SK-N-SH (cell line): ENCODE measurements at regions not wholly inside any gene's neighbourhood (a gene's known extent, or its start where the extent isn't known, plus 50 kb on each side); places are given as distances from the start of the nearest gene placed in this dataset.
A peak's percentile ranks its signal among the peaks of the same experiment; 100 is the strongest.

Experiments used
- CTCF ChIA-PET: fragments of 300-600, 350-600 bp; formaldehyde crosslinking; extraction: SDS; loops from one replicate; lab custom pipeline; 2021; lab: Yijun Ruan, JAX
- POLR2A ChIA-PET: fragments of 350-600 bp; sonication (Branson Sonifier 250); formaldehyde crosslinking; extraction: SDS; loops from one replicate; lab custom pipeline; 2020; ENCODE audit warnings: antibody characterized with exemption, inconsistent platforms; lab: Yijun Ruan, JAX
- DNase-seq: peaks from one replicate; pipeline ENCODE4 v3.0.0; 2012
- H2AFZ ChIP-seq: fragments of 200-600 bp; sonication (generic); 2 replicates; pipeline ENCODE4 v1.8.1; 2016; ENCODE audit warnings: antibody characterized with exemption, mild to moderate bottlenecking, low read depth
- H3F3A ChIP-seq: fragments of 200-600 bp; sonication (generic); replicated peaks from 2 replicates; pipeline ENCODE3; 2016; ENCODE audit warnings: antibody characterized with exemption, mild to moderate bottlenecking; ENCODE audit not compliant: insufficient read depth
- H3K27ac ChIP-seq, 2 experiments: fragments of 200-500 bp in 1 of 2; fragments of 200-600 bp in 1 of 2; sonication (Bioruptor generic) in 1 of 2; sonication (generic), shearing (Covaris generic) in 1 of 2; 2 replicates each; pipeline versions ENCODE4 v1.5.1 to v1.6.1; 2014 to 2016; ENCODE audit warnings: low read depth in 2 of 2, inconsistent platforms in 1 of 2, low read length in 1 of 2, mild to moderate bottlenecking in 1 of 2, mixed read lengths in 1 of 2
- H3K27me3 ChIP-seq: fragments of 200-600 bp; sonication (generic), shearing (Covaris generic); 2 replicates; pipeline ENCODE4 v1.6.1; 2016; ENCODE audit warnings: mixed run types; ENCODE audit not compliant: insufficient read depth
- H3K36me3 ChIP-seq, 2 experiments: fragments of 200-500 bp in 1 of 2; fragments of 200-600 bp in 1 of 2; sonication (Bioruptor generic) in 1 of 2; sonication (generic) in 1 of 2; replicated peaks in 1 of 2; 2 replicates each; pipeline versions ENCODE3 to v1.5.1; 2014 to 2016; ENCODE audit warnings: low read length in 1 of 2, mild to moderate bottlenecking in 1 of 2; ENCODE audit not compliant: insufficient read depth in 2 of 2, control insufficient read depth in 1 of 2
- H3K4me1 ChIP-seq, 2 experiments: fragments of 200-500 bp in 1 of 2; fragments of 200-600 bp in 1 of 2; sonication (Bioruptor generic) in 1 of 2; sonication (generic), shearing (Covaris generic) in 1 of 2; 2 replicates each; pipeline versions ENCODE4 v1.5.1 to v1.6.1; 2014 to 2016; ENCODE audit warnings: low read depth in 1 of 2, low read length in 1 of 2, mixed run types in 1 of 2; ENCODE audit not compliant: insufficient read depth in 2 of 2, control insufficient read depth in 1 of 2
- H3K4me2 ChIP-seq: fragments of 200-600 bp; sonication (generic), shearing (Covaris generic); 2 replicates; pipeline ENCODE4 v1.6.1; 2017; ENCODE audit warnings: mixed run types
- H3K4me3 ChIP-seq, 2 experiments: fragments of 200-500 bp in 1 of 2; fragments of 200-600 bp in 1 of 2; sonication (Bioruptor generic) in 1 of 2; sonication (generic), shearing (Covaris generic) in 1 of 2; 2 replicates each; pipeline versions ENCODE4 v1.5.1 to v1.8.1; 2014 to 2016; ENCODE audit warnings: low read depth in 2 of 2, inconsistent platforms in 1 of 2, low read length in 1 of 2, mild to moderate bottlenecking in 1 of 2, mixed read lengths in 1 of 2, moderate library complexity in 1 of 2
- H3K79me2 ChIP-seq: fragments of 200-600 bp; sonication (generic); 2 replicates; pipeline ENCODE4 v1.8.1; 2017; ENCODE audit warnings: mild to moderate bottlenecking; ENCODE audit not compliant: insufficient read depth
- H3K9ac ChIP-seq: fragments of 200-600 bp; sonication (generic); 2 replicates; pipeline ENCODE4 v1.6.1; 2017; ENCODE audit warnings: mixed run types
- H3K9me2 ChIP-seq: fragments of 200-600 bp; sonication (generic); 2 replicates; pipeline ENCODE4 v1.6.1; 2017; ENCODE audit warnings: mixed run types
- H3K9me3 ChIP-seq: fragments of 200-600 bp; sonication (generic); 2 replicates; pipeline ENCODE4 v1.6.1; 2017; ENCODE audit warnings: mixed run types, mild to moderate bottlenecking, moderate library complexity
- H4K20me1 ChIP-seq: fragments of 200-600 bp; sonication (generic); 2 replicates; pipeline ENCODE4 v1.6.1; 2017; ENCODE audit warnings: mild to moderate bottlenecking, mixed run types; ENCODE audit not compliant: insufficient read depth
- CHD2 ChIP-seq: fragments of 150-350 bp; IDR thresholded peaks from 2 replicates; pipeline ENCODE4 v1.6.1; 2018; ENCODE audit warnings: low read length; ENCODE audit not compliant: partially characterized antibody
- EZH2phosphoT487 ChIP-seq: fragments of 200-600 bp; sonication (generic); IDR thresholded peaks from 2 replicates; pipeline ENCODE4 v1.6.1; 2017; ENCODE audit warnings: low read depth, mixed run types, mild to moderate bottlenecking, antibody characterized with exemption, moderate library complexity, borderline replicate concordance
- FOXJ3 ChIP-seq: sonication (generic); formaldehyde crosslinking; IDR thresholded peaks from 2 replicates; pipeline ENCODE4 v1.5.1; 2020; ENCODE audit warnings: mild to moderate bottlenecking, missing genetic modification reagents
- GABPA ChIP-seq: IDR thresholded peaks from 2 replicates; pipeline ENCODE4 v1.4.0; 2012; ENCODE audit warnings: low read depth, mild to moderate bottlenecking
- GATA2 ChIP-seq: sonication (generic); formaldehyde crosslinking; IDR thresholded peaks from 2 replicates; pipeline ENCODE4 v1.5.0; 2020; ENCODE audit warnings: mild to moderate bottlenecking, missing genetic modification reagents
- MEF2A ChIP-seq: IDR thresholded peaks from 2 replicates; pipeline ENCODE4 v1.4.0; 2012; ENCODE audit warnings: low read depth, borderline replicate concordance
- NFIC ChIP-seq: IDR thresholded peaks from 2 replicates; pipeline ENCODE4 v1.4.0; 2012; ENCODE audit warnings: borderline replicate concordance
- RCOR1 ChIP-seq: fragments of 150-350 bp; IDR thresholded peaks from 2 replicates; pipeline ENCODE4 v1.6.1; 2017; ENCODE audit warnings: antibody characterized with exemption, low read length
- TAF1 ChIP-seq: IDR thresholded peaks from 2 replicates; pipeline ENCODE4 v1.6.1; 2012; ENCODE audit warnings: low read depth, mild to moderate bottlenecking, low read length, moderate library complexity, borderline replicate concordance
- TEAD4 ChIP-seq: IDR thresholded peaks from 2 replicates; pipeline ENCODE4 v1.4.0; 2012; ENCODE audit warnings: mild to moderate bottlenecking, borderline replicate concordance; ENCODE audit not compliant: insufficient read depth
- USF2 ChIP-seq: fragments of 150-350 bp; IDR thresholded peaks from 2 replicates; pipeline ENCODE4 v1.6.1; 2017; ENCODE audit warnings: antibody characterized with exemption, low read length, low read depth, borderline replicate concordance
- WGBS: methylation state at CpG from one replicate; pipeline ENCODE4 v1.1.6; 2017; ENCODE audit warnings: low lambda C conversion rate; 5-methylcytosine and 5-hydroxymethylcytosine counted together
- TF ChIP-seq, protein P1 (sequence below): IDR thresholded peaks from 2 replicates; pipeline ENCODE4 v1.4.0; 2012; ENCODE audit warnings: low read depth, borderline replicate concordance
- TF ChIP-seq, protein P2 (sequence below): IDR thresholded peaks from 2 replicates; pipeline ENCODE4 v1.4.0; 2012; ENCODE audit warnings: low read depth
- TF ChIP-seq, protein P3 (sequence below): fragments of 150-350 bp; IDR thresholded peaks from 2 replicates; pipeline ENCODE4 v1.6.1; 2016; ENCODE audit warnings: mild to moderate bottlenecking, low read depth, low read length

GRCh38 chr11:69940246-69940610, 121.0 kb upstream of the FGF3 start:
- Histone ChIP-seq H3K9me3 (no peaks in the 10 kb centered on the region), H3K4me1 (peaks cover 0 to 14% of the 10 kb centered on the region in 2 experiments; a peak in 1 of 4 replicates), H4K20me1 (no peaks in the 10 kb centered on the region), H3K9me2 (no peaks in the 10 kb centered on the region), H2AFZ (no peak overlapping the region), H3K4me2 (no peak overlapping the region), H3K27me3 (peaks cover 11% of the 10 kb centered on the region; the same call in 1 of the 2 replicates), H3K36me3 (no peaks in the 10 kb centered on the region), H3K27ac (peak overlapping the region in 1 of 2 experiments; percentile 88; a peak in 2 of 4 replicates), H3K79me2 (no peaks in the 10 kb centered on the region), H3F3A (no peaks in the 10 kb centered on the region), H3K9ac (no peak overlapping the region), H3K4me3 (no peak overlapping the region)
- 63% methylated on average over 6 of the region's 6 CpGs for WGBS
- POLR2A ChIA-PET, result no interaction called here
- peak; percentile 48 for DNase-seq
- TF ChIP-seq, protein P1, sequence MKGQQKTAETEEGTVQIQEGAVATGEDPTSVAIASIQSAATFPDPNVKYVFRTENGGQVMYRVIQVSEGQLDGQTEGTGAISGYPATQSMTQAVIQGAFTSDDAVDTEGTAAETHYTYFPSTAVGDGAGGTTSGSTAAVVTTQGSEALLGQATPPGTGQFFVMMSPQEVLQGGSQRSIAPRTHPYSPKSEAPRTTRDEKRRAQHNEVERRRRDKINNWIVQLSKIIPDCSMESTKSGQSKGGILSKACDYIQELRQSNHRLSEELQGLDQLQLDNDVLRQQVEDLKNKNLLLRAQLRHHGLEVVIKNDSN, result no peak
- CTCF ChIA-PET, result interaction anchor here (0.8 to 2.1 kb wide), 4 partner anchors 12 to 25 kb away, joined by 3 to 14 read pairs (median 5); no protein-coding TSS in a partner anchor

DNA sequence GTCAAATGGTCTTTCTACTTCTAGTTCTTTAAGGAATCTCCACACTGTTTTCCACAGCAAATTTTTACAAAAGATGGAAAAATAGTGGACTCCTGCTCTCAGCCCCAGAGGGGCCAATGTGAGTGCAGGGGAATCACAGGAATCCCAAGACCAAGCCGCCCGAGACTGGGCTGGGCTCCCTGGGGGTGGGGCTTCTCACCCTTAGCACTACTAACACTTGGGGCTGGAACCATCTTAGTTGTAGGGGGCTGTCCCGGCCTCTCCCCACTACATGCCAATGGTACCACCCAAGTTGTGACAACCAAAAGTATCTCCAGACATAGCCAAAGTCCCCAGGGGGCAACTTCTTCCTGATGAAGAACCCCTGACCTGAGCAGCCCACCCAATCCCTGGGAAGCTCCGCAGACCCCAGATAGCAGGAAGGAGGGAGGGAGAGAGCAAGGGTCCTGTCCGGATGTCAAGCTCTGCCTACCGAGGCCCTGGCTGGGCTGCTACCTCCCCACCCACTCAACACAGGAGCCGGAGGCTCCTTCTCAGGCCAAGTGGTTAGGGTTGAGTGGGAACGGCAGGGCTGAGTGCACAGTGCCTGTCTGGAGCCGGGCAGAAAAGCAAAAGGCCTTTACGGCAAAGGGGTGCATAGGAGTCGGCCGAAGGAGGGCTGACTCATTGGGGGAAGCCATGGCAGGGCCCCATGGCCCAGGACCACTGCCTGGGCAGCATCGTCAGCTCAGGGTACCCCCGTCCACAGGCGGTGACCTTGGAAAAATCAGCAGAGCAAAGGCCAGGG, 122.5 kb upstream of the FGF3 start:
- TF ChIP-seq FOXJ3 (CRISPR knock-in tag) (no peak), GATA2 (CRISPR knock-in tag) (no peak), MEF2A (no peak), NFIC (no peak), CHD2 (no peak), TAF1 (no peak)
- 71% methylated on average over 12 of the region's 15 CpGs for WGBS
- no peak overlapping the region for H2AFZ ChIP-seq

DNA sequence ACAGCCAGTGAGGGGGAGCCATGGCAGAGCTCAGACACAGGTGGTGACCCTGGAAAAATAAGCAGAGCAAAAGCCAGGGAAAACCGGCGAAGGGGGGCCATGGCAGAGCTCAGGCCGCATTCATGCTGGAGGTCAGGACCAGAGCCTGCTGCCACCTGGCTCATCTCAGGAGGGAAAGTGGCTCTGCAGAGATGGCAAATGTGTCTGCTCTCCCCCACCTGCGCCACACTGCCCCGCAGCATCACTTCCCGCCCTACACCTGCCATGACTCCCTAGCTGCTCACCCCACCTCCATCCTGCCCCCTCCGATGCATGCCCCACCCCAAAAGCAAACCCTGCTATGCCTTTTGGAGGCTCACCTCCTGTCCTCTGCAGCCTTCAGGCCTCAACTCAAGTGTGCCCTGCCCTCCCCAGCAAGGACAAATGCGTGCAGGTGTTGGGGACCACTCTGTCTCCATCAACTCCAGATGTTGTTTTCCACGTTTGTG, 123.2 kb upstream of the FGF3 start:
- H3K36me3 ChIP-seq, result no peaks in the 10 kb centered on the region
- WGBS, result 67% methylated on average over 9 of the region's 9 CpGs
- H3K9ac ChIP-seq, result no peak overlapping the region
- peaks cover 0 to 14% of the 10 kb centered on the region in 2 experiments; a peak in 1 of 4 replicates for H3K4me1 ChIP-seq
- CTCF ChIA-PET, result interaction anchor here (2.3 kb wide), 1 partner anchor 24 kb away, joined by 15 read pairs; no protein-coding TSS in a partner anchor
- H3K9me2 ChIP-seq, result no peaks in the 10 kb centered on the region
- H3F3A ChIP-seq, result no peaks in the 10 kb centered on the region
- H4K20me1 ChIP-seq, result no peaks in the 10 kb centered on the region
- no peaks in the 10 kb centered on the region for H3K79me2 ChIP-seq
- no peak overlapping the region for H2AFZ ChIP-seq
- peaks cover 19% of the 10 kb centered on the region; the same call in 1 of the 2 replicates for H3K27me3 ChIP-seq
- DNase-seq, result no peak
- no peak overlapping the region for H3K4me3 ChIP-seq
- POLR2A ChIA-PET, result no interaction called here
- no peak overlapping the region for H3K27ac ChIP-seq
- no peaks in the 10 kb centered on the region for H3K9me3 ChIP-seq
- H3K4me2 ChIP-seq, result no peak overlapping the region
- TF ChIP-seq GABPA (no peak), TEAD4 (no peak), EZH2phosphoT487 (no peak), NFIC (no peak), RCOR1 (no peak), USF2 (no peak)
- TF ChIP-seq, protein P2, sequence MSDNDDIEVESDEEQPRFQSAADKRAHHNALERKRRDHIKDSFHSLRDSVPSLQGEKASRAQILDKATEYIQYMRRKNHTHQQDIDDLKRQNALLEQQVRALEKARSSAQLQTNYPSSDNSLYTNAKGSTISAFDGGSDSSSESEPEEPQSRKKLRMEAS, result no peak
- TF ChIP-seq, protein P3, sequence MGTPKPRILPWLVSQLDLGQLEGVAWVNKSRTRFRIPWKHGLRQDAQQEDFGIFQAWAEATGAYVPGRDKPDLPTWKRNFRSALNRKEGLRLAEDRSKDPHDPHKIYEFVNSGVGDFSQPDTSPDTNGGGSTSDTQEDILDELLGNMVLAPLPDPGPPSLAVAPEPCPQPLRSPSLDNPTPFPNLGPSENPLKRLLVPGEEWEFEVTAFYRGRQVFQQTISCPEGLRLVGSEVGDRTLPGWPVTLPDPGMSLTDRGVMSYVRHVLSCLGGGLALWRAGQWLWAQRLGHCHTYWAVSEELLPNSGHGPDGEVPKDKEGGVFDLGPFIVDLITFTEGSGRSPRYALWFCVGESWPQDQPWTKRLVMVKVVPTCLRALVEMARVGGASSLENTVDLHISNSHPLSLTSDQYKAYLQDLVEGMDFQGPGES, result no peak

More for the DNA sequence above, 122.5 kb upstream of the FGF3 start:
- Histone ChIP-seq H3K27ac (no peak overlapping the region), H3K27me3 (peaks cover 20% of the 10 kb centered on the region; the same call in 1 of the 2 replicates), H3K9me3 (no peaks in the 10 kb centered on the region), H3K4me2 (no peak overlapping the region), H4K20me1 (no peaks in the 10 kb centered on the region), H3K9me2 (no peaks in the 10 kb centered on the region), H3K4me3 (no peak overlapping the region), H3K4me1 (peaks cover 0 to 14% of the 10 kb centered on the region in 2 experiments; a peak in 1 of 4 replicates), H3K9ac (no peak overlapping the region), H3K36me3 (no peaks in the 10 kb centered on the region), H3K79me2 (no peaks in the 10 kb centered on the region), H3F3A (no peaks in the 10 kb centered on the region)
- ChIA-PET CTCF (interaction anchor here (2.3 kb wide), 1 partner anchor 23 kb away, joined by 15 read pairs; no protein-coding TSS in a partner anchor), POLR2A (no interaction called here)
- DNase-seq, result no peak
